ES-I3 (cell line): ENCODE measurements at regions not wholly inside any gene's neighbourhood (a gene's known extent, or its start where the extent isn't known, plus 50 kb on each side); places are given as distances from the start of the nearest gene placed in this dataset.

Source experiments
- H3K36me3 ChIP-seq: 2 replicates; pipeline ENCODE4 v1.6.1; 2013; ENCODE audit warnings: mild to moderate bottlenecking, low read length, control low read depth, moderate library complexity; ENCODE audit not compliant: insufficient read depth
- H3K4me1 ChIP-seq: 2 replicates; pipeline ENCODE4 v1.6.1; 2013; ENCODE audit warnings: mild to moderate bottlenecking, control low read depth, low read length; ENCODE audit not compliant: insufficient read depth
- H3K9ac ChIP-seq: 2 replicates; pipeline ENCODE4 v1.6.1; 2013; ENCODE audit warnings: low read depth, mild to moderate bottlenecking, low read length, moderate library complexity
- H3K9me3 ChIP-seq: 2 replicates; pipeline ENCODE4 v1.6.1; 2013; ENCODE audit warnings: mild to moderate bottlenecking, low read length, moderate library complexity; ENCODE audit not compliant: control insufficient read depth, insufficient read depth

GRCh38 chr7:25662841-25663800 is 434.8 kb upstream of the NPVF start:
- Histone ChIP-seq H3K9me3 (no peaks in the 10 kb centered on the region), H3K36me3 (no peaks in the 10 kb centered on the region), H3K4me1 (no peaks in the 10 kb centered on the region), H3K9ac (no peak overlapping the region)

- H3K9ac ChIP-seq, result no peak overlapping the region
- H3K36me3 ChIP-seq, result no peaks in the 10 kb centered on the region
- H3K4me1 ChIP-seq, result no peaks in the 10 kb centered on the region
- no peaks in the 10 kb centered on the region for H3K9me3 ChIP-seq
Measured at GRCh38 chr7:25663877-25664276, 435.6 kb upstream of the NPVF start.

GRCh38 chr7:25664593-25664992 is 436.3 kb upstream of the NPVF start:
- no peak overlapping the region for H3K9ac ChIP-seq
- H3K9me3 ChIP-seq, result no peaks in the 10 kb centered on the region
- no peaks in the 10 kb centered on the region for H3K36me3 ChIP-seq
- H3K4me1 ChIP-seq, result no peaks in the 10 kb centered on the region

GRCh38 chr7:25665374-25665773 is 437.1 kb upstream of the NPVF start:
- no peaks in the 10 kb centered on the region for H3K4me1 ChIP-seq
- no peak overlapping the region for H3K9ac ChIP-seq

GRCh38 chr7:25665903-25666670 is 437.8 kb upstream of the NPVF start:
- H3K9ac ChIP-seq, result no peak overlapping the region
- no peaks in the 10 kb centered on the region for H3K4me1 ChIP-seq
- no peaks in the 10 kb centered on the region for H3K9me3 ChIP-seq
- no peaks in the 10 kb centered on the region for H3K36me3 ChIP-seq

More at GRCh38 chr7:25665374-25665773, 437.1 kb upstream of the NPVF start:
- Histone ChIP-seq H3K36me3 (no peaks in the 10 kb centered on the region), H3K9me3 (no peaks in the 10 kb centered on the region)

- H3K36me3 ChIP-seq, result no peaks in the 10 kb centered on the region
- H3K4me1 ChIP-seq, result no peaks in the 10 kb centered on the region
- no peak overlapping the region for H3K9ac ChIP-seq
Measured at GRCh38 chr7:25666671-25667060, 438.4 kb upstream of the NPVF start.

GRCh38 chr7:25669281-25669781 is 441.0 kb upstream of the NPVF start:
- H3K9me3 ChIP-seq, result no peaks in the 10 kb centered on the region

More at GRCh38 chr7:25666671-25667060, 438.4 kb upstream of the NPVF start:
- no peaks in the 10 kb centered on the region for H3K9me3 ChIP-seq

GRCh38 chr7:25669961-25670841 is 441.9 kb upstream of the NPVF start:
- Histone ChIP-seq H3K9me3 (no peaks in the 10 kb centered on the region), H3K4me1 (no peaks in the 10 kb centered on the region), H3K36me3 (no peaks in the 10 kb centered on the region), H3K9ac (no peak overlapping the region)

More at GRCh38 chr7:25669281-25669781, 441.0 kb upstream of the NPVF start:
- H3K9ac ChIP-seq, result no peak overlapping the region
- H3K36me3 ChIP-seq, result no peaks in the 10 kb centered on the region
- no peaks in the 10 kb centered on the region for H3K4me1 ChIP-seq

- H3K4me1 ChIP-seq, result no peaks in the 10 kb centered on the region
- H3K9ac ChIP-seq, result no peak overlapping the region
- H3K36me3 ChIP-seq, result no peaks in the 10 kb centered on the region
- no peaks in the 10 kb centered on the region for H3K9me3 ChIP-seq
Measured at GRCh38 chr7:25671111-25671510, 442.8 kb upstream of the NPVF start.

GRCh38 chr7:25672496-25672895 is 444.2 kb upstream of the NPVF start:
- no peak overlapping the region for H3K9ac ChIP-seq
- H3K4me1 ChIP-seq, result no peaks in the 10 kb centered on the region
- no peaks in the 10 kb centered on the region for H3K36me3 ChIP-seq
- H3K9me3 ChIP-seq, result no peaks in the 10 kb centered on the region

- no peaks in the 10 kb centered on the region for H3K9me3 ChIP-seq
- H3K4me1 ChIP-seq, result no peaks in the 10 kb centered on the region
- no peaks in the 10 kb centered on the region for H3K36me3 ChIP-seq
- H3K9ac ChIP-seq, result no peak overlapping the region
Measured at GRCh38 chr7:25675789-25676474, 447.6 kb upstream of the NPVF start.

GRCh38 chr7:25677595-25677994 is 449.3 kb upstream of the NPVF start:
- H3K4me1 ChIP-seq, result no peaks in the 10 kb centered on the region
- H3K9me3 ChIP-seq, result no peaks in the 10 kb centered on the region
- H3K36me3 ChIP-seq, result no peaks in the 10 kb centered on the region
- no peak overlapping the region for H3K9ac ChIP-seq

GRCh38 chr7:25678215-25678614 is 449.9 kb upstream of the NPVF start:
- Histone ChIP-seq H3K36me3 (no peaks in the 10 kb centered on the region), H3K9me3 (no peaks in the 10 kb centered on the region), H3K4me1 (no peaks in the 10 kb centered on the region), H3K9ac (no peak overlapping the region)
